Activated CD8-positive, alpha-beta memory T cell treated with anti-CD3 and anti-CD28 coated beads for 24 hours (primary cell): ENCODE measurements at regions not wholly inside any gene's neighbourhood (a gene's known extent, or its start where the extent isn't known, plus 50 kb on each side); places are given as distances from the start of the nearest gene placed in this dataset.
"Not testable (repeated sequence)": the region's sequence is repeated elsewhere in the genome, so short reads cannot be mapped to it uniquely, and the experiment has no call there.

Experiments used
- DNase-seq: peaks from one replicate; pipeline ENCODE4 v3.0.0-alpha.2; 2020

- no peak for DNase-seq
These were observed 1387.2 kb downstream of the STIM2 start for GRCh38 chr4:28247805-28248204.

GRCh38 chr4:28248269-28248668, 1387.6 kb downstream of the STIM2 start:
- no peak for DNase-seq

- DNase-seq, result no peak
These were observed 1390.0 kb downstream of the STIM2 start for GRCh38 chr4:28250646-28251045.

- DNase-seq, result no peak
These were observed 1391.2 kb downstream of the STIM2 start for GRCh38 chr4:28251831-28252230.

- DNase-seq, result no peak
These were observed 1393.4 kb downstream of the STIM2 start for GRCh38 chr4:28254003-28254402.

GRCh38 chr4:28256295-28256694, 1395.7 kb downstream of the STIM2 start:
- DNase-seq, result no peak

GRCh38 chr4:28259951-28260350, 1399.3 kb downstream of the STIM2 start:
- DNase-seq, result no peak

GRCh38 chr4:28267166-28267565, 1406.5 kb downstream of the STIM2 start:
- DNase-seq, result no peak

GRCh38 chr4:28269426-28269825, 1408.8 kb downstream of the STIM2 start:
- no peak for DNase-seq

- DNase-seq, result no peak
These were observed 1417.3 kb downstream of the STIM2 start for GRCh38 chr4:28277931-28278330.

- no peak for DNase-seq
These were observed 1418.0 kb downstream of the STIM2 start for GRCh38 chr4:28278676-28279075.

GRCh38 chr4:28279249-28279648, 1418.6 kb downstream of the STIM2 start:
- DNase-seq, result no peak

GRCh38 chr4:28286266-28286665, 1425.6 kb downstream of the STIM2 start:
- not testable (repeated sequence) for DNase-seq

- no peak for DNase-seq
These were observed 1427.2 kb downstream of the STIM2 start for GRCh38 chr4:28287831-28288233.

- DNase-seq, result no peak
These were observed 1435.6 kb downstream of the STIM2 start for GRCh38 chr4:28296239-28296638.

- DNase-seq, result no peak
These were observed 1450.3 kb downstream of the STIM2 start for GRCh38 chr4:28310926-28311325.

- DNase-seq, result not testable (repeated sequence)
These were observed 1451.9 kb downstream of the STIM2 start for GRCh38 chr4:28312497-28312896.

GRCh38 chr4:28313729-28314713, 1453.4 kb downstream of the STIM2 start:
- DNase-seq, result no peak

- DNase-seq, result no peak
These were observed 1456.6 kb downstream of the STIM2 start for GRCh38 chr4:28317221-28317620.

GRCh38 chr4:28334249-28334648, 1473.6 kb downstream of the STIM2 start:
- no peak for DNase-seq

GRCh38 chr4:28341784-28342183, 1481.1 kb downstream of the STIM2 start:
- no peak for DNase-seq

GRCh38 chr4:28350485-28350884, 1489.8 kb downstream of the STIM2 start:
- no peak for DNase-seq

GRCh38 chr4:28351102-28351501, 1490.5 kb downstream of the STIM2 start:
- DNase-seq, result no peak

- DNase-seq, result no peak
These were observed 1491.2 kb downstream of the STIM2 start for GRCh38 chr4:28351826-28352225.
